K562 (cell line): ENCODE measurements at regions not wholly inside any gene's neighbourhood (a gene's known extent, or its start where the extent isn't known, plus 50 kb on each side); places are given as distances from the start of the nearest gene placed in this dataset.

ENCODE experiments used
- ATAC-seq: fragments of 200-7000 bp; cut with Tn5 transposase; 3 replicates; pipeline ENCODE4 v1.9.1; 2020; ENCODE audit warnings: moderate library complexity
- BruUV-seq: library from RNA; stranded (reverse); fragments of 400-500 nt; replicated peaks from 2 replicates; lab custom pipeline; 2021; lab: Mats Ljungman, UMichigan
- CTCF ChIA-PET: fragments of 300-600 bp; formaldehyde crosslinking; extraction: SDS; loops from one replicate; lab custom pipeline; 2021; ENCODE audit warnings: low intra/inter-chr PET ratio; lab: Yijun Ruan, JAX
- POLR2A ChIA-PET: fragments of 300-600, 350-650 bp; sonication (Branson Sonifier 250); formaldehyde crosslinking; extraction: SDS; loops from one replicate; lab custom pipeline; 2021; ENCODE audit warnings: antibody characterized with exemption, inconsistent platforms; lab: Yijun Ruan, JAX
- DNase-seq, 4 experiments: peaks; one replicate each; pipeline versions ENCODE4 v3.0.0 to v3.0.0-alpha.2; 2011 to 2018; ENCODE audit warnings: low spot score in 3 of 4, mixed read lengths in 3 of 4; ENCODE audit errors: extremely low read depth in 1 of 4
- FAIRE-seq: peaks from 2 replicates; lab custom pipeline; 2011; peaks lifted over from hg19 to GRCh38; lab: Jason Lieb, UNC
- H2AFZ ChIP-seq: 2 replicates; pipeline ENCODE4 v1.6.0; 2011; ENCODE audit warnings: low read depth, low read length, control low read depth, inconsistent platforms
- H3K27ac ChIP-seq: fragments of 200-600 bp; 3 replicates; pipeline ENCODE4 v1.8.0; 2011; ENCODE audit warnings: low read depth, mild to moderate bottlenecking, control low read depth, inconsistent platforms, low read length, moderate library complexity, mixed read lengths; ENCODE audit errors: extremely low read depth
- H3K27me3 ChIP-seq, 2 experiments: fragments of 300-600 bp in 1 of 2; 2 replicates in 1 of 2; 3 replicates in 1 of 2; pipeline versions ENCODE4 v1.6.0 to v1.8.0; 2011; ENCODE audit warnings: inconsistent platforms in 2 of 2, low read length in 2 of 2, mild to moderate bottlenecking in 1 of 2, mixed read lengths in 1 of 2, moderate library complexity in 1 of 2; ENCODE audit not compliant: control insufficient read depth in 2 of 2, insufficient read depth in 2 of 2
- H3K36me3 ChIP-seq: fragments of 300-600 bp; 3 replicates; pipeline ENCODE4 v1.8.0; 2011; ENCODE audit warnings: mild to moderate bottlenecking, low read length, inconsistent platforms; ENCODE audit not compliant: control insufficient read depth, insufficient read depth
- H3K4me1 ChIP-seq, 2 experiments: fragments of 200-600 bp in 1 of 2; replicated peaks in 1 of 2; 2 replicates in 1 of 2; 3 replicates in 1 of 2; pipeline versions ENCODE4 v1.5.1 to v1.8.0; 2011; ENCODE audit warnings: inconsistent platforms in 2 of 2, low read length in 2 of 2, mild to moderate bottlenecking in 1 of 2, mixed read lengths in 1 of 2, moderate library complexity in 1 of 2; ENCODE audit not compliant: control insufficient read depth in 2 of 2, insufficient read depth in 2 of 2
- H3K4me2 ChIP-seq: 2 replicates; pipeline ENCODE4 v1.6.1; 2011; ENCODE audit warnings: low read length, control low read depth, inconsistent platforms, mixed read lengths; ENCODE audit not compliant: insufficient read depth
- H3K4me3 ChIP-seq: fragments of 200-600 bp; sonication (generic), shearing (Covaris generic); 2 replicates; pipeline ENCODE4 v1.5.1; 2016; ENCODE audit warnings: control low read depth, inconsistent platforms
- H3K79me2 ChIP-seq: fragments of 200-600 bp; 3 replicates; pipeline ENCODE4 v1.8.0; 2011; ENCODE audit warnings: low read length, inconsistent platforms; ENCODE audit not compliant: control insufficient read depth, insufficient read depth
- H3K9ac ChIP-seq, 2 experiments: 2 replicates each; pipeline versions ENCODE4 v1.6.0 to v1.6.1; 2011; ENCODE audit warnings: low read depth in 2 of 2, low read length in 2 of 2, control low read depth in 1 of 2, inconsistent platforms in 1 of 2, mild to moderate bottlenecking in 1 of 2, mixed read lengths in 1 of 2; ENCODE audit not compliant: insufficient read depth in 1 of 2
- H3K9me1 ChIP-seq: one replicate; pipeline ENCODE4 v1.6.0; 2011; ENCODE audit warnings: inconsistent platforms, mild to moderate bottlenecking, low read length, moderate library complexity; ENCODE audit not compliant: control insufficient read depth, insufficient read depth
- H3K9me3 ChIP-seq: replicated peaks from 2 replicates; pipeline ENCODE4 v1.5.1; 2011; ENCODE audit warnings: low read depth, low read length, inconsistent platforms; ENCODE audit not compliant: control insufficient read depth, insufficient read depth
- H4K20me1 ChIP-seq: replicated peaks from 2 replicates; pipeline ENCODE4 v1.6.1; 2011; ENCODE audit warnings: low read length, inconsistent platforms, mixed read lengths; ENCODE audit not compliant: control insufficient read depth, insufficient read depth
- CEBPZ ChIP-seq: fragments of 150-350 bp; IDR thresholded peaks from 2 replicates; pipeline ENCODE4 v1.6.1; 2014; ENCODE audit warnings: low read depth, mild to moderate bottlenecking, low read length, borderline replicate concordance
- GTF3C2 ChIP-seq: IDR thresholded peaks from 3 replicates; pipeline ENCODE4 v1.6.1; 2011; ENCODE audit warnings: borderline replicate concordance, mild to moderate bottlenecking, moderate library complexity; ENCODE audit not compliant: insufficient read length; ENCODE audit errors: extremely low read depth
- MIER1 ChIP-seq: fragments of 450-650 bp; IDR thresholded peaks from 2 replicates; pipeline ENCODE4 v1.6.1; 2016; ENCODE audit warnings: antibody characterized with exemption, mild to moderate bottlenecking, low read depth
- MITF ChIP-seq: IDR thresholded peaks from 2 replicates; pipeline ENCODE4 v1.6.1; 2014; ENCODE audit warnings: antibody characterized with exemption
- MXI1 ChIP-seq: IDR thresholded peaks from 2 replicates; pipeline ENCODE4 v1.6.1; 2011; ENCODE audit warnings: low read depth, mild to moderate bottlenecking, improper control_type of control experiment, low read length
- THRB ChIP-seq: fragments of 450-650 bp; formaldehyde crosslinking; conservative IDR thresholded peaks from 2 replicates; pipeline ENCODE4 v1.4.0; 2022; ENCODE audit warnings: mild to moderate bottlenecking, missing genetic modification characterization
- TRIM25 ChIP-seq: fragments of 450-650 bp; IDR thresholded peaks from 2 replicates; pipeline ENCODE4 v1.7.0; 2016; ENCODE audit warnings: borderline replicate concordance
- ZNF124 ChIP-seq: sonication (generic); formaldehyde crosslinking; IDR thresholded peaks from 2 replicates; pipeline ENCODE4 v1.8.1; 2022; ENCODE audit warnings: missing genetic modification reagents
- WGBS: fragments of 100-300 bp; shearing (Covaris generic); methylation state at CpG from one replicate; pipeline ENCODE4 v1.1.6; 2016; ENCODE audit warnings: low coverage, mixed read lengths; ENCODE audit not compliant: insufficient coverage; ENCODE audit errors: missing lambda C conversion rate; 5-methylcytosine and 5-hydroxymethylcytosine counted together
- in situ Hi-C: fragments of 300-500 bp; cut with MboI; formaldehyde crosslinking; loops from 4 replicates; pipeline ENCODE4 v1.15.0; 2018; ENCODE audit warnings: inconsistent platforms, mixed read lengths
- intact Hi-C: fragments of 100-400 bp; cut with micrococcal nuclease; formaldehyde crosslinking; loops from 2 replicates; pipeline ENCODE4 v1.14.2; 2022

- no peak for TF ChIP-seq TRIM25
- no peak for TF ChIP-seq MXI1
- TF ChIP-seq MIER1 = no peak
- TF ChIP-seq, all 486 proteins: peak for 0
Observed at GRCh38 chr6:25125736-25126135, 153.4 kb upstream of the CARMIL1 start (continued).

- in situ Hi-C loops = no loop called here
- POLR2A ChIA-PET = no interaction called here
- TF ChIP-seq ZNF124 (CRISPR knock-in tag) (no peak), THRB (no peak), CEBPZ (no peak), GTF3C2 (no peak), MITF (no peak)
Observed at GRCh38 chr6:25127076-25127837, 151.9 kb upstream of the CARMIL1 start.

More at GRCh38 chr6:25127076-25127837, 151.9 kb upstream of the CARMIL1 start:
- Histone ChIP-seq H3K4me2 (no peak overlapping the region), H3K27me3 (no peaks in the 10 kb centered on the region), H3K9ac (no peak overlapping the region), H3K4me1 (no peaks in the 10 kb centered on the region), H3K27ac (no peak overlapping the region), H3K79me2 (no peaks in the 10 kb centered on the region), H3K9me3 (no peaks in the 10 kb centered on the region), H3K36me3 (no peaks in the 10 kb centered on the region), H2AFZ (no peak overlapping the region), H3K4me3 (no peak overlapping the region), H4K20me1 (no peaks in the 10 kb centered on the region), H3K9me1 (no peaks in the 10 kb centered on the region)
- CTCF ChIA-PET = no interaction called here
- BruUV-seq = no TSS peak
- ATAC-seq (no peak), DNase-seq (no peak), FAIRE-seq (no peak)
- WGBS = 6% methylated on average over 5 of the region's 5 CpGs
- intact Hi-C loops = no loop called here
